GM23338 (cell line): ENCODE measurements at regions not wholly inside any gene's neighbourhood (a gene's known extent, or its start where the extent isn't known, plus 50 kb on each side); places are given as distances from the start of the nearest gene placed in this dataset.
"Not testable (repeated sequence)": the region's sequence is repeated elsewhere in the genome, so short reads cannot be mapped to it uniquely, and the experiment has no call there.

ENCODE experiments used
- ATAC-seq: fragments of 200-7000 bp; cut with Tn5 transposase; 3 replicates; pipeline ENCODE4 v1.9.1; 2020
- DNase-seq: peaks from one replicate; pipeline ENCODE4 v3.0.0-alpha.2; 2015; ENCODE audit warnings: low spot score
- H2AFZ ChIP-seq: fragments of 200-600 bp; sonication (generic); 2 replicates; pipeline ENCODE4 v1.8.0; 2016; ENCODE audit warnings: antibody characterized with exemption, mild to moderate bottlenecking, moderate library complexity
- H3F3A ChIP-seq: fragments of 200-600 bp; sonication (generic); replicated peaks from 2 replicates; pipeline ENCODE4 v1.8.0; 2017; ENCODE audit warnings: antibody characterized with exemption, mixed run types, low read depth
- H3K27ac ChIP-seq: fragments of 200-600 bp; sonication (generic); 2 replicates; pipeline ENCODE4 v1.6.1; 2016; ENCODE audit warnings: low read depth
- H3K27me3 ChIP-seq: fragments of 200-600 bp; sonication (generic); 2 replicates; pipeline ENCODE4 v1.8.0; 2016; ENCODE audit warnings: mild to moderate bottlenecking, mixed run types, moderate library complexity; ENCODE audit not compliant: insufficient read depth
- H3K36me3 ChIP-seq: fragments of 200-600 bp; sonication (generic); 2 replicates; pipeline ENCODE4 v1.8.0; 2016; ENCODE audit warnings: mild to moderate bottlenecking; ENCODE audit not compliant: insufficient read depth
- H3K4me1 ChIP-seq: fragments of 200-600 bp; sonication (generic); 2 replicates; pipeline ENCODE4 v1.8.0; 2016; ENCODE audit warnings: mild to moderate bottlenecking, moderate library complexity; ENCODE audit not compliant: insufficient read depth
- H3K4me2 ChIP-seq: fragments of 200-600 bp; sonication (generic); 2 replicates; pipeline ENCODE4 v1.7.1; 2017; ENCODE audit warnings: mixed run types
- H3K4me3 ChIP-seq: fragments of 200-600 bp; sonication (generic); 2 replicates; pipeline ENCODE4 v1.6.1; 2016; ENCODE audit warnings: mixed run types
- H3K79me2 ChIP-seq: fragments of 200-600 bp; sonication (generic); replicated peaks from 2 replicates; pipeline ENCODE4 v1.8.0; 2017; ENCODE audit warnings: mild to moderate bottlenecking; ENCODE audit not compliant: insufficient read depth
- H3K9me2 ChIP-seq: fragments of 200-600 bp; sonication (generic); 2 replicates; pipeline ENCODE4 v1.8.0; 2017; ENCODE audit not compliant: insufficient read depth
- H4K20me1 ChIP-seq: fragments of 200-600 bp; sonication (generic); replicated peaks from 2 replicates; pipeline ENCODE4 v1.8.0; 2017; ENCODE audit warnings: mild to moderate bottlenecking; ENCODE audit not compliant: insufficient read depth
- H3K27ac Mint-ChIP-seq: 2 replicates; pipeline ENCODE4 v1.8.0; 2020; ENCODE audit warnings: inconsistent platforms, mild to moderate bottlenecking, moderate library complexity, mixed read lengths
- H3K27me3 Mint-ChIP-seq: 3 replicates; pipeline ENCODE4 v1.8.0; 2022; ENCODE audit warnings: low read depth, mild to moderate bottlenecking, moderate library complexity, mixed read lengths, inconsistent platforms; ENCODE audit not compliant: insufficient read depth, poor library complexity
- H3K36me3 Mint-ChIP-seq: 3 replicates; pipeline ENCODE4 v1.8.0; 2021; ENCODE audit warnings: low read depth, mild to moderate bottlenecking, inconsistent platforms, moderate library complexity, mixed read lengths
- H3K4me1 Mint-ChIP-seq: 3 replicates; pipeline ENCODE4 v1.8.0; 2020; ENCODE audit warnings: mild to moderate bottlenecking, inconsistent platforms, mixed read lengths
- H3K4me3 Mint-ChIP-seq: 3 replicates; pipeline ENCODE4 v1.8.0; 2021; ENCODE audit warnings: moderate library complexity, mild to moderate bottlenecking, inconsistent platforms, mixed read lengths
- H3K9me3 Mint-ChIP-seq: 3 replicates; pipeline ENCODE4 v1.8.0; 2020; ENCODE audit warnings: moderate library complexity, mild to moderate bottlenecking, inconsistent platforms, mixed read lengths
- CREB1 ChIP-seq: fragments of 250-450 bp; sonication (Bioruptor Pico); IDR thresholded peaks from 2 replicates; pipeline ENCODE4 v1.5.0; 2020; ENCODE audit warnings: low read depth, mild to moderate bottlenecking, moderate library complexity
- EZH2 ChIP-seq: fragments of 200-600 bp; sonication (generic); IDR thresholded peaks from one replicate; pipeline ENCODE4 v1.8.0; 2017; ENCODE audit warnings: antibody characterized with exemption, mild to moderate bottlenecking, low read depth; ENCODE audit not compliant: unreplicated experiment
- EZH2phosphoT487 ChIP-seq: fragments of 200-600 bp; sonication (generic); IDR thresholded peaks from one replicate; pipeline ENCODE4 v1.8.1; 2018; ENCODE audit warnings: antibody characterized with exemption; ENCODE audit not compliant: unreplicated experiment
- JUNB ChIP-seq: IDR thresholded peaks from one replicate; pipeline ENCODE4 v1.6.1; 2016; ENCODE audit warnings: antibody characterized with exemption; ENCODE audit not compliant: unreplicated experiment
- STAT1 ChIP-seq: IDR thresholded peaks from one replicate; pipeline ENCODE4 v1.6.1; 2016; ENCODE audit warnings: antibody characterized with exemption; ENCODE audit not compliant: unreplicated experiment
- ZNF331 ChIP-seq: fragments of 250-450 bp; sonication (Bioruptor Pico); IDR thresholded peaks from 2 replicates; pipeline ENCODE4 v1.5.0; 2020; ENCODE audit warnings: low read depth, mild to moderate bottlenecking, moderate library complexity
- TF ChIP-seq, protein P1 (sequence below): fragments of 250-450 bp; sonication (Bioruptor Pico); IDR thresholded peaks from 2 replicates; pipeline ENCODE4 v1.5.0; 2020; ENCODE audit warnings: mild to moderate bottlenecking, moderate library complexity
- TF ChIP-seq, protein P2 (sequence below): IDR thresholded peaks from one replicate; pipeline ENCODE4 v1.6.1; 2018; ENCODE audit warnings: antibody characterized with exemption; ENCODE audit not compliant: unreplicated experiment

DNA sequence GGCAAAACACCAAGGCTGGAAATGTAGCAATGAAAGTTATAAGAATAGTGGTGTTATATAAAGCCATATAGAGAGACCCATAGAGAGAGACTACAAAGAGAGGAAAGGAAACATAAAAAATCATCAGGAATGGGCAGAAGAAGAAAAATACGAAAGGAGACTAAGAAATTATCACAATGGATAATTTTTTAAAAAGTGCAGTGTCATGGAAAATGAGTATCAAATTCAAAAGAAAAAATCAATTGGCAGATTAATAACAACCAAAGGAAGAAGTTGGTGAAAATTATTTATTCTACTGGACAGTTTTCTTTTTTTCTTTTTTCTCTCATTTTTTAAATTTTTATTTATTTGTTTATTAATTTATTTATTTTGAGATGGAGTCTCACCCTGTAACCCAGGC, 1488.4 kb upstream of the WWC1 start:
- no peaks in the 10 kb centered on the region for H3K27me3 Mint-ChIP-seq
- no peak overlapping the region for H3K4me3 ChIP-seq
- TF ChIP-seq JUNB, result no peak
- TF ChIP-seq, protein P1, sequence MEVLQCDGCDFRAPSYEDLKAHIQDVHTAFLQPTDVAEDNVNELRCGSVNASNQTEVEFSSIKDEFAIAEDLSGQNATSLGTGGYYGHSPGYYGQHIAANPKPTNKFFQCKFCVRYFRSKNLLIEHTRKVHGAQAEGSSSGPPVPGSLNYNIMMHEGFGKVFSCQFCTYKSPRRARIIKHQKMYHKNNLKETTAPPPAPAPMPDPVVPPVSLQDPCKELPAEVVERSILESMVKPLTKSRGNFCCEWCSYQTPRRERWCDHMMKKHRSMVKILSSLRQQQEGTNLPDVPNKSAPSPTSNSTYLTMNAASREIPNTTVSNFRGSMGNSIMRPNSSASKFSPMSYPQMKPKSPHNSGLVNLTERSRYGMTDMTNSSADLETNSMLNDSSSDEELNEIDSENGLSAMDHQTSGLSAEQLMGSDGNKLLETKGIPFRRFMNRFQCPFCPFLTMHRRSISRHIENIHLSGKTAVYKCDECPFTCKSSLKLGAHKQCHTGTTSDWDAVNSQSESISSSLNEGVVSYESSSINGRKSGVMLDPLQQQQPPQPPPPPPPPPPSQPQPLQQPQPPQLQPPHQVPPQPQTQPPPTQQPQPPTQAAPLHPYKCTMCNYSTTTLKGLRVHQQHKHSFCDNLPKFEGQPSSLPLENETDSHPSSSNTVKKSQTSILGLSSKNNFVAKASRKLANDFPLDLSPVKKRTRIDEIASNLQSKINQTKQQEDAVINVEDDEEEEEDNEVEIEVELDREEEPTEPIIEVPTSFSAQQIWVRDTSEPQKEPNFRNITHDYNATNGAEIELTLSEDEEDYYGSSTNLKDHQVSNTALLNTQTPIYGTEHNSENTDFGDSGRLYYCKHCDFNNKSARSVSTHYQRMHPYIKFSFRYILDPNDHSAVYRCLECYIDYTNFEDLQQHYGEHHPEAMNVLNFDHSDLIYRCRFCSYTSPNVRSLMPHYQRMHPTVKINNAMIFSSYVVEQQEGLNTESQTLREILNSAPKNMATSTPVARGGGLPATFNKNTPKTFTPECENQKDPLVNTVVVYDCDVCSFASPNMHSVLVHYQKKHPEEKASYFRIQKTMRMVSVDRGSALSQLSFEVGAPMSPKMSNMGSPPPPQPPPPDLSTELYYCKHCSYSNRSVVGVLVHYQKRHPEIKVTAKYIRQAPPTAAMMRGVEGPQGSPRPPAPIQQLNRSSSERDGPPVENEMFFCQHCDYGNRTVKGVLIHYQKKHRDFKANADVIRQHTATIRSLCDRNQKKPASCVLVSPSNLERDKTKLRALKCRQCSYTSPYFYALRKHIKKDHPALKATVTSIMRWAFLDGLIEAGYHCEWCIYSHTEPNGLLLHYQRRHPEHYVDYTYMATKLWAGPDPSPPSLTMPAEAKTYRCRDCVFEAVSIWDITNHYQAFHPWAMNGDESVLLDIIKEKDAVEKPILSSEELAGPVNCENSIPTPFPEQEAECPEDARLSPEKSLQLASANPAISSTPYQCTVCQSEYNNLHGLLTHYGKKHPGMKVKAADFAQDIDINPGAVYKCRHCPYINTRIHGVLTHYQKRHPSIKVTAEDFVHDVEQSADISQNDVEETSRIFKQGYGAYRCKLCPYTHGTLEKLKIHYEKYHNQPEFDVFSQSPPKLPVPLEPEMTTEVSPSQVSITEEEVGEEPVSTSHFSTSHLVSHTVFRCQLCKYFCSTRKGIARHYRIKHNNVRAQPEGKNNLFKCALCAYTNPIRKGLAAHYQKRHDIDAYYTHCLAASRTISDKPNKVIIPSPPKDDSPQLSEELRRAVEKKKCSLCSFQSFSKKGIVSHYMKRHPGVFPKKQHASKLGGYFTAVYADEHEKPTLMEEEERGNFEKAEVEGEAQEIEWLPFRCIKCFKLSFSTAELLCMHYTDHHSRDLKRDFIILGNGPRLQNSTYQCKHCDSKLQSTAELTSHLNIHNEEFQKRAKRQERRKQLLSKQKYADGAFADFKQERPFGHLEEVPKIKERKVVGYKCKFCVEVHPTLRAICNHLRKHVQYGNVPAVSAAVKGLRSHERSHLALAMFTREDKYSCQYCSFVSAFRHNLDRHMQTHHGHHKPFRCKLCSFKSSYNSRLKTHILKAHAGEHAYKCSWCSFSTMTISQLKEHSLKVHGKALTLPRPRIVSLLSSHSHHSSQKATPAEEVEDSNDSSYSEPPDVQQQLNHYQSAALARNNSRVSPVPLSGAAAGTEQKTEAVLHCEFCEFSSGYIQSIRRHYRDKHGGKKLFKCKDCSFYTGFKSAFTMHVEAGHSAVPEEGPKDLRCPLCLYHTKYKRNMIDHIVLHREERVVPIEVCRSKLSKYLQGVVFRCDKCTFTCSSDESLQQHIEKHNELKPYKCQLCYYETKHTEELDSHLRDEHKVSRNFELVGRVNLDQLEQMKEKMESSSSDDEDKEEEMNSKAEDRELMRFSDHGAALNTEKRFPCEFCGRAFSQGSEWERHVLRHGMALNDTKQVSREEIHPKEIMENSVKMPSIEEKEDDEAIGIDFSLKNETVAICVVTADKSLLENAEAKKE (CRISPR knock-in tag), result no peak
- TF ChIP-seq STAT1, result no peak
- no peak for TF ChIP-seq ZNF331 (CRISPR knock-in tag)
- TF ChIP-seq, protein P2, sequence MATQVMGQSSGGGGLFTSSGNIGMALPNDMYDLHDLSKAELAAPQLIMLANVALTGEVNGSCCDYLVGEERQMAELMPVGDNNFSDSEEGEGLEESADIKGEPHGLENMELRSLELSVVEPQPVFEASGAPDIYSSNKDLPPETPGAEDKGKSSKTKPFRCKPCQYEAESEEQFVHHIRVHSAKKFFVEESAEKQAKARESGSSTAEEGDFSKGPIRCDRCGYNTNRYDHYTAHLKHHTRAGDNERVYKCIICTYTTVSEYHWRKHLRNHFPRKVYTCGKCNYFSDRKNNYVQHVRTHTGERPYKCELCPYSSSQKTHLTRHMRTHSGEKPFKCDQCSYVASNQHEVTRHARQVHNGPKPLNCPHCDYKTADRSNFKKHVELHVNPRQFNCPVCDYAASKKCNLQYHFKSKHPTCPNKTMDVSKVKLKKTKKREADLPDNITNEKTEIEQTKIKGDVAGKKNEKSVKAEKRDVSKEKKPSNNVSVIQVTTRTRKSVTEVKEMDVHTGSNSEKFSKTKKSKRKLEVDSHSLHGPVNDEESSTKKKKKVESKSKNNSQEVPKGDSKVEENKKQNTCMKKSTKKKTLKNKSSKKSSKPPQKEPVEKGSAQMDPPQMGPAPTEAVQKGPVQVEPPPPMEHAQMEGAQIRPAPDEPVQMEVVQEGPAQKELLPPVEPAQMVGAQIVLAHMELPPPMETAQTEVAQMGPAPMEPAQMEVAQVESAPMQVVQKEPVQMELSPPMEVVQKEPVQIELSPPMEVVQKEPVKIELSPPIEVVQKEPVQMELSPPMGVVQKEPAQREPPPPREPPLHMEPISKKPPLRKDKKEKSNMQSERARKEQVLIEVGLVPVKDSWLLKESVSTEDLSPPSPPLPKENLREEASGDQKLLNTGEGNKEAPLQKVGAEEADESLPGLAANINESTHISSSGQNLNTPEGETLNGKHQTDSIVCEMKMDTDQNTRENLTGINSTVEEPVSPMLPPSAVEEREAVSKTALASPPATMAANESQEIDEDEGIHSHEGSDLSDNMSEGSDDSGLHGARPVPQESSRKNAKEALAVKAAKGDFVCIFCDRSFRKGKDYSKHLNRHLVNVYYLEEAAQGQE, result no peak
- no peak for TF ChIP-seq CREB1
- no peak for TF ChIP-seq EZH2
- no peak for TF ChIP-seq EZH2phosphoT487
- no peak overlapping the region for H2AFZ ChIP-seq
- H3K4me3 Mint-ChIP-seq, result no peak overlapping the region
- no peaks in the 10 kb centered on the region for H3K9me2 ChIP-seq
- no peaks in the 10 kb centered on the region for H3K36me3 ChIP-seq
- peaks cover 3% of the 10 kb centered on the region; the same call in 2 of the 3 replicates for H3K4me1 Mint-ChIP-seq
- no peaks in the 10 kb centered on the region for H3K9me3 Mint-ChIP-seq
- no peaks in the 10 kb centered on the region for H4K20me1 ChIP-seq
- H3K27me3 ChIP-seq, result no peaks in the 10 kb centered on the region
- ATAC-seq (no peak), DNase-seq (no peak)
- H3K4me2 ChIP-seq, result no peak overlapping the region
- H3K27ac Mint-ChIP-seq, result no peak overlapping the region
- no peaks in the 10 kb centered on the region for H3F3A ChIP-seq
- H3K36me3 Mint-ChIP-seq, result no peaks in the 10 kb centered on the region
- 0 out of 2 replicates have a peak, but pooled peaks cover 5% of the 10 kb centered on the region for H3K4me1 ChIP-seq
- H3K79me2 ChIP-seq, result no peaks in the 10 kb centered on the region
- no peak overlapping the region for H3K27ac ChIP-seq

DNA sequence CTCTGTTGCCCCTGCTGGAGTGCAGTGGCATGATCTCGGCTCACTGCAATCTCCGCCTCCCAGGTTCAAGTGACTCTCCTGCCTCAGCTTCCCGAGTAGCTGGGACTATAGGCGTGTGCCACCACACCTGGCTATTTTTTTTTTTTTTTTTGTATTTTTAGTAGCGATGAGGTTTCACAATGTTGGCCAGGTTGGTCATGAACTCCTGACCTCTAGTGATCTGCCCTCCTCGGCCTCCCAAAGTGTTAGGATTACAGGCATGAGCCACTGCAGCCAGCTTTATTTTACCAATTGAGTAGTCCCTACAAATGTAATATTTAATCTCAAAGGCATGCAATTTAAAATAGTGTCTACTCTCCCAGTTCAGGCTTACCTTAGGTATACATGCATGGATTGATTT, 1487.2 kb upstream of the WWC1 start:
- H3K27me3 Mint-ChIP-seq, H4K20me1 ChIP-seq, ATAC-seq, H3K27ac Mint-ChIP-seq, H3K79me2 ChIP-seq, H3K27me3 ChIP-seq, H3K4me1 Mint-ChIP-seq, H3K36me3 Mint-ChIP-seq, DNase-seq, H2AFZ ChIP-seq, H3K9me3 Mint-ChIP-seq, H3K4me3 Mint-ChIP-seq, H3K4me1 ChIP-seq, H3K4me2 ChIP-seq, H3K9me2 ChIP-seq, H3K27ac ChIP-seq, H3F3A ChIP-seq, H3K4me3 ChIP-seq, H3K36me3 ChIP-seq: not testable (repeated sequence)

DNA sequence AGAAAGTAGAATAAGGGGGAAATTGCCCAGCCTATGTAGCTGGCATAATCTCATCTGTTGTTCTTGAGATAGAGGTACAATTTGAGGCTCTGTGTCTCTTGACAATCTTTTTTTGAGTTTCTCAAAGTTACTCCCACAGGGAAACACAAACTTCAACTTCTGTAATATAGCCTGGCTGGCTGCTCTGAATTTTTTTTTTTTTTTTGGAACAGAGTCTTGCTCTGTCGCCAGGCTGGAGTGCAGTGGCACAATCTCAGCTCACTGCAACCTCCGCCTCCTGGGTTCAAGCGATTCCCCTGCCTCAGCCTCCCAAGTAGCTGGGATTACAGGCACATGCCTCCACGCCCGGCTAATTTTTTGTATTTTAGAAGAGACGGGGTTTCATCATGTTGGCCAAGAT, 1486.8 kb upstream of the WWC1 start:
- not testable (repeated sequence) for H3K9me2 ChIP-seq, H3F3A ChIP-seq, H2AFZ ChIP-seq, H3K36me3 Mint-ChIP-seq, H4K20me1 ChIP-seq, H3K4me1 Mint-ChIP-seq, H3K27me3 Mint-ChIP-seq, H3K4me2 ChIP-seq, H3K27ac ChIP-seq, H3K79me2 ChIP-seq, H3K27me3 ChIP-seq, H3K4me1 ChIP-seq, H3K36me3 ChIP-seq, ATAC-seq, H3K27ac Mint-ChIP-seq, H3K4me3 ChIP-seq, H3K9me3 Mint-ChIP-seq, DNase-seq, H3K4me3 Mint-ChIP-seq
